ENCODE measurements at regions not wholly inside any gene's neighbourhood (a gene's known extent, or its start where the extent isn't known, plus 50 kb on each side); places are given as distances from the start of the nearest gene placed in this dataset.

- TF ChIP-seq NANOG (IDR thresholded peaks at IDR 0.05; ENCODE audit: insufficient read depth, low read depth, low read length, poor library complexity, severe bottlenecking) (peak; percentile 84), SP1 (IDR thresholded peaks at IDR 0.05; ENCODE audit: low read depth, low read length) (peak; percentile 81), CEBPB (IDR thresholded peaks at IDR 0.05; ENCODE audit: low read depth, low read length) (no peak), CTBP2 (IDR thresholded peaks at IDR 0.05; ENCODE audit: borderline replicate concordance, insufficient read depth, insufficient read length, low read length) (no peak), KDM1A (IDR thresholded peaks at IDR 0.05; ENCODE audit: borderline replicate concordance, low read length) (peak; percentile 46; the same call in 1 of the 2 replicates), FOSL1 (IDR thresholded peaks at IDR 0.05; ENCODE audit: insufficient read depth, low read depth, low read length) (no peak), JUND (IDR thresholded peaks at IDR 0.05; ENCODE audit: low read length) (0 out of 2 replicates have a peak, but pooled peaks have one; percentile 39), POLR2A (IDR thresholded peaks at IDR 0.05; ENCODE audit: control extremely low read depth in 1 of 2, low read depth in 2 of 2, low read length in 2 of 2) (peak; percentile 49 to 70), KDM5A (IDR thresholded peaks at IDR 0.05; ENCODE audit: low read length) (no peak), GTF2F1 (IDR thresholded peaks at IDR 0.05; ENCODE audit: borderline replicate concordance, low read depth, low read length) (no peak), TAF7 (optimal IDR thresholded peaks at IDR 0.05; ENCODE audit: borderline replicate concordance, low read depth, low read length) (no peak), EZH2 (IDR thresholded peaks at IDR 0.05; ENCODE audit: low read depth, low read length, severe bottlenecking) (no peak), ASH2L (IDR thresholded peaks at IDR 0.05; ENCODE audit: low read length) (peak; percentile 97), TCF12 (IDR thresholded peaks at IDR 0.05; ENCODE audit: low read depth, low read length) (no peak; the same call in 1 of the 2 replicates), BRCA1 (IDR thresholded peaks at IDR 0.05; ENCODE audit: low read depth, low read length) (no peak), NRF1 (IDR thresholded peaks at IDR 0.05; ENCODE audit: low read depth, low read length) (no peak), HDAC2 (IDR thresholded peaks at IDR 0.05; ENCODE audit: borderline replicate concordance in 1 of 2, low read depth in 2 of 2, low read length in 2 of 2) (peak in 1 of 2 experiments; percentile 86; a peak in 2 of 4 replicates), SIN3A (conservative IDR thresholded peaks at IDR 0.05 in 1 of 2, IDR thresholded peaks at IDR 0.05 in 1 of 2; ENCODE audit: low read depth in 1 of 2, low read length in 2 of 2) (peak in 1 of 2 experiments; percentile 25; a peak in 1 of 4 replicates), RXRA (IDR thresholded peaks at IDR 0.05; ENCODE audit: insufficient read depth, low read depth, low read length) (no peak)
- TF ChIP-seq, protein P1, sequence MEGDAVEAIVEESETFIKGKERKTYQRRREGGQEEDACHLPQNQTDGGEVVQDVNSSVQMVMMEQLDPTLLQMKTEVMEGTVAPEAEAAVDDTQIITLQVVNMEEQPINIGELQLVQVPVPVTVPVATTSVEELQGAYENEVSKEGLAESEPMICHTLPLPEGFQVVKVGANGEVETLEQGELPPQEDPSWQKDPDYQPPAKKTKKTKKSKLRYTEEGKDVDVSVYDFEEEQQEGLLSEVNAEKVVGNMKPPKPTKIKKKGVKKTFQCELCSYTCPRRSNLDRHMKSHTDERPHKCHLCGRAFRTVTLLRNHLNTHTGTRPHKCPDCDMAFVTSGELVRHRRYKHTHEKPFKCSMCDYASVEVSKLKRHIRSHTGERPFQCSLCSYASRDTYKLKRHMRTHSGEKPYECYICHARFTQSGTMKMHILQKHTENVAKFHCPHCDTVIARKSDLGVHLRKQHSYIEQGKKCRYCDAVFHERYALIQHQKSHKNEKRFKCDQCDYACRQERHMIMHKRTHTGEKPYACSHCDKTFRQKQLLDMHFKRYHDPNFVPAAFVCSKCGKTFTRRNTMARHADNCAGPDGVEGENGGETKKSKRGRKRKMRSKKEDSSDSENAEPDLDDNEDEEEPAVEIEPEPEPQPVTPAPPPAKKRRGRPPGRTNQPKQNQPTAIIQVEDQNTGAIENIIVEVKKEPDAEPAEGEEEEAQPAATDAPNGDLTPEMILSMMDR (IDR thresholded peaks at IDR 0.05; ENCODE audit: control extremely low read depth in 1 of 3, insufficient read depth in 1 of 3, low read depth in 1 of 3, low read length in 3 of 3): peak in 2 of 3 experiments; percentile 13 to 37; a peak in 2 of 4 replicates
Measured at GRCh38 chr6:158910484-158911440, 89.2 kb downstream of the RSPH3 start (continued).

All from H1 (cell line).